Stimulated activated CD4-positive, alpha-beta T cell treated with anti-CD3 and anti-CD28 coated beads, Interleukin-4, amount 100 ng/mL, for 4 hours (primary cell): ENCODE measurements at regions not wholly inside any gene's neighbourhood (a gene's known extent, or its start where the extent isn't known, plus 50 kb on each side); places are given as distances from the start of the nearest gene placed in this dataset.
"Not testable (repeated sequence)": the region's sequence is repeated elsewhere in the genome, so short reads cannot be mapped to it uniquely, and the experiment has no call there.

Experiments used
- DNase-seq, 2 experiments: peaks; one replicate each; pipeline ENCODE4 v3.0.0-alpha.2; 2020

DNA sequence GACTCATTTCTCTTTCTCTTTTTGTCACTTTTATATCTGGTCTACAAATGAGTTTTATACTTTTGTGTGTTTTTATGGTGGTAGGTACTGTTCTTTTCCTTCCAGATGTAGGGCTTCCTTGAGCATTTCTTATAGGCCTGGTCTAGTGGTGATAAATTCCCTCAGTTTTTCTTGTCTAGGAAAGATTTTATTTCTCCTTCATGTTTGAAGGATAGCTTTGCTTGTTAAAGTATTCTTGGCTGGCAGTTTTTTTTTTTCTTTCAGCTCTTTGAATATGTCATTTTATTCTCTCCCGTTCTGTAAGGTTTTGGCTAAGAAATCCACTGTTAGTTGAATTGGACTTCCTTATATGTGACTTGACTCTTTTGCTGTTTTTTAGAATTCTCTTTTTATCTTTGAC lies 292.7 kb downstream of the RPS24 start:
- no peak for DNase-seq

- DNase-seq, result no peak
Measured at GRCh38 chr10:78327778-78328591, 294.3 kb downstream of the RPS24 start.

GRCh38 chr10:78328592-78329404 lies 295.1 kb downstream of the RPS24 start:
- DNase-seq, result no peak

GRCh38 chr10:78330884-78331283 lies 297.2 kb downstream of the RPS24 start:
- DNase-seq, result no peak

DNA sequence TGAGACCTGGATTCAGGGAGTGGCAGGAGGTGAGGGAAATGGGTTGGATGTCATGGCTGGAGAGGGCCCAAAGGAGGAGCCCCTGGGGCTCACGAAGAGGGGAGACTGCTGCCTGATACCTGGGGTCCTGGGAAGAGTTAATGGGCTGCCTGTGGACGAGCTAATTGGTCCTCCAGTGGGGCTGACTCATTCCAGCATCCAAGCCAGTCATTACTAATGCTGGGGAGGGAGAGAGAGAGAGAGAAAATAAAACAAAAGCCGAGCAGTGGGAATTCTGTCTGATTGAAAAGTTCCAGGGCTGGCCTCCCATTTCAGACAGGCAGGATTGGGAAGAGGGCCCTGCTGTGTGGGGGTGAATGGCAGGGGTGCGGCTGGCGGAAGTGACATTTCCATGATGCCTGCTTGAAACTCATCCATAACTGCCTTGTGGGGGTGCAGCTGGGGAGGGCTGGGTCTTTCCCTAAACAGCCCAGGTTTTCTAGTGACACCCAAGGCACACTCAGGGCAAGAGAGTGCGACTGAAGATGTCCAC lies 297.8 kb downstream of the RPS24 start:
- no peak for DNase-seq

DNA sequence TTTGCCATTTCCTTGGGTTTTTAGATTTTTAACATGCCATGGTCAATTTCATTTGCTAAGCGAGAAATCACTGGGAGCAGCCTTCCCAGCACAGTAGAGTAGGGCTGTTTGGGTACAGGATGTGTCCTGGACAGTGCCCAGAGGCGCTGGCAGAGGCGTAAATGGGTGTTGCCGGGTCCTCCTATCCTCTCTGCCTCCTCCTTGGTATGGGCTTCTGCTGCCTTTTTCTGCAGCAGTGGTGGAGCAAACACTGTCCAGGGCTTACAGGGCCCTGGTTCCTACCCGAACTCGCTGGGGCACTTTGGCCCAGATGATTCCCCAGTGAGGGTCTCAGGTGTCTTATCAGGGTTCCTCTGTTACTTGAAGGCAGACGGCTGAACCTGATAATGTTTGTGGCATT lies 298.3 kb downstream of the RPS24 start:
- no peak for DNase-seq

GRCh38 chr10:78332657-78333056 lies 299.0 kb downstream of the RPS24 start:
- DNase-seq, result no peak

- no peak for DNase-seq
Measured at GRCh38 chr10:78333362-78334143, 299.9 kb downstream of the RPS24 start.

DNA sequence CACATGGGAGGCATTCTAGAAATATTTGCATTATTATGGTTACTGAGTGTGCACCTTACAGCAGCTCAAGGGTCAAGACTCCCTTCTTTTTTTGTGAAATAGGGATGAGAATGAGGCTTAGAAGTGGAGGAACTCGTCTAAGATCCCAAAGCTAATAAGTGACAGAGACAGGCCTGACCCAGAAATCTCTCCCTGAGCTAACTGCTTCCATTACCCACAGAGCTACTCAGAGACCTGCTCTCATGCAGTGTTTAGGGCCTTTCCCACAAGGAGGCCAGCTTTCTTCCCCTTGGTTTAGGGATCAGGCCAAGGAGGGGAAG lies 301.7 kb downstream of the RPS24 start:
- no peak for DNase-seq

DNA sequence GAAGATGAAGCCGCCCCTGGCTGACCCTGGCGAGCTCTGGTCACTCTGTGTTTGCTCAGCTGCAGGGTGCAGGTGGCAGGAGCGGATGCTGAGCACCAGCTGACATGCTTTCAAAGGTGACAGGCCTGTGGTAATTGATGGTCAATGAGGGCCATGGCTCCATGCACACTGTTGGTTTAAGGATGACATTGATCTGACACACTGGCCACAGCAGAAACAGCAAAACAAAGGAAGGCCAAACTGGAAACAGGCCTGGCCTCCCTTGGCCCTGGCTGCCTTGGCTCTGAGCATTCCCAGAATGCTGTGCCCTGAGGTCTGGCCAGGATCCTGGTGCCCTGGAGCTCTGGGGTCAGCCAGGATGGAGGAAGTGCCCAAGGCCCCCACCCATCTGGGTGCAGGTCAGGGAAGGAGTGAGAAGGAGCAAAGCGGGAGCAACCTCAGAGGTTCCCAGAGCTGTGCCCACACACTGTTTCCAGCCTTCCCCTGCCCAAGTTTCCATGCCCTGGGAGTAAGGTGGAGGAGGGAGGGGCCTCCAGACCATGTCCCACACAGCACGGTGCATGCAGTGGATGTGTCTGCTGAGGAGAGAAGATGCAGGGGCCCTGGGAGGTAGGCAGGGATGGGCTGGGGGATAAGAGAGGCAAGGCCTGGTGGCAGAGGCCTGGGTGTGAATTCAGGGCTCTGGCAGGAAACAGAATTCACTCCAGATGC lies 302.2 kb downstream of the RPS24 start:
- no peak for DNase-seq

- no peak for DNase-seq
Measured at GRCh38 chr10:78336402-78336791, 302.7 kb downstream of the RPS24 start.

DNA sequence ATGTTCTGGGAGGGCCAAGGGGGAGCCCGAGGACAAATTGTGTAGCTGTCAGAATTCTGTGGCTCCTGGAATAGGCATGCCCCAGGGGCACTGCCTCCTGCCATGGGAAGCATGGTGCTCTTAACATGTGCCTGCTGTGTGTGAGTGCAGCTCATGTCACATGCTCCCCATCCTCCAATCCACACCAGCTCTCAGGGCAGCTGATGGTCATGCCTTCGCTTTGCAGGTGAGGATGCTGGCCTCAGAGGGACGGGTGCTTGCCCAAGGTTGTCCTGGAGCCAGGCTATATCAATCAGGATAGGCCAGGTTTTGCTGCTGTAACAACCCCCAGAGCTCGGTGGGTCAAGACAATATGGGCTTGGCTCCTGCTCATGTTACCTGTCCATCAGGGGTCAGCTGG lies 303.4 kb downstream of the RPS24 start:
- DNase-seq, result no peak

DNA sequence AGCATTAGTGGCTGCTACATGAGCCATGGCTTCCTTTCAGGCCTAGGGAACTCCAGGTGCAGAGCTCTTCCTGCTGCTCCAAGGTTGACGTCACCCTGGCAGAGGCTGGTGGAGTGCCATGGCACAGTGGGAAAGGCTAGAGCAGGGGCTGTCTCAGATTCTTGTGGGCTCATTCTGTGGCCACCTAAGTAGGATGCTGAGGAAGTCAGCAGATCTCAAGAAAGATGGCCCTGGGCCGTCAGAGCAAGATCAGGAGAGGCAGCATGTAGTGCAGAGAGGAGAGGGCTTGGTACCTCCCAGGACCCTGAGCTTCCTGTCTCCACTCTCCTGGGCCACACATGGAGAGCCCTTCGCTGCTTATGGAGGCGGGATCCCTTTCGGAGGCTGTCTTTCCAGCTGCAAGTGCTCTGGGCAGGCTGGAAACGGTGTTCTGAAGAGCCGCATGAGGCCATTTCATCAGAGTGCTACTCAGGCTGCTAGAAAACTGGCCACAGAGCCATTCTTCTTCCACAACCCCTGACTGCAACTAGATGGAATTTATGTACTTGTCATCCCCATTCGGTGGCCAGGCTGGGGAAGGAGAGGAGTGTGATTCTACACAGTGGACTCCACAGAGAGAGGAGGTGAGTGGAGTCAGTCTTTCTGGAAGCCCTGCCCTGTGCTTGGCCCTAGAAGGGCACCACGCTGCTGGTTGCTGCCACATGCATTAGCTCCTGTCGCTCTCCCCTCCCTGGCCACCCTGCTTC lies 304.2 kb downstream of the RPS24 start:
- no peak for DNase-seq

DNA sequence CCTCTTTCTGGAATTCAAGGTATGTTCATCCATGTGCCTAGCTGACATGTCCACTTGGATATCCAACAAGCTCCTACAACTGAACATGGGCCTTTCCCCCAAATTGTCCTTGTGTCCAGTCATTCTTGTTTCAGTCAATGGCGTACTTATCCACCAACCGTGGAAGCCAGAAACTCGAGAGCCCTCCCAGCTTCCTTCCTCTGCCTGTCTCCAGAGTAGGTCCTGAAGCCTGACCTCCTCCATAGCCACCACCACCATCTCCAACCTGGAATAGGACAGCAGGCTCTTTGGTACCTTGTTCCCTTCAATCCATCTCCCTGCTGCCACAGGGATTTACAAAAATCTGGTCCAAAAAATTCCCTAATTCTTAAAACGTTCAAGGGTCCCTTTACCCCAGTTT lies 305.1 kb downstream of the RPS24 start:
- DNase-seq, result no peak

DNA sequence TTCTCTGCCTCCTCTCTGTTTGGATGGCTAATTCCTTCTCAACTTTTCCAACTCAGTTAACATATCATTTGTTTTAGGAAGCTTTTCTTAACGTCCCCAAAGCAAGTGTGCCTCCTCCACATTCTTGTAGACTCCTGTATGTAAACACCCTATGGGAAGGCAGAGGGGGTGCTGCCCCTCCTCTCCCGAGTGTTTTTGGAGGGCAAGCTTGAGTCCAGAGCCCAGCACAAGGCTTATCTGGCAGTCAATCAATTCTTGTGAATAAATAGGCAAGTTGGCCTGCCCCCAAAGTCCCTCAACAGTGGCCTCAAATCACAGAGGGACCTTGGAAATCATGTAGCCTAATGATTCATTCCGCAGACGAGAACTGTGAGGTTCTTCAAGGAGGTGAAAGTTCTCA lies 305.6 kb downstream of the RPS24 start:
- DNase-seq, result no peak

- DNase-seq, result no peak
Measured at GRCh38 chr10:78341953-78342614, 308.4 kb downstream of the RPS24 start.

DNA sequence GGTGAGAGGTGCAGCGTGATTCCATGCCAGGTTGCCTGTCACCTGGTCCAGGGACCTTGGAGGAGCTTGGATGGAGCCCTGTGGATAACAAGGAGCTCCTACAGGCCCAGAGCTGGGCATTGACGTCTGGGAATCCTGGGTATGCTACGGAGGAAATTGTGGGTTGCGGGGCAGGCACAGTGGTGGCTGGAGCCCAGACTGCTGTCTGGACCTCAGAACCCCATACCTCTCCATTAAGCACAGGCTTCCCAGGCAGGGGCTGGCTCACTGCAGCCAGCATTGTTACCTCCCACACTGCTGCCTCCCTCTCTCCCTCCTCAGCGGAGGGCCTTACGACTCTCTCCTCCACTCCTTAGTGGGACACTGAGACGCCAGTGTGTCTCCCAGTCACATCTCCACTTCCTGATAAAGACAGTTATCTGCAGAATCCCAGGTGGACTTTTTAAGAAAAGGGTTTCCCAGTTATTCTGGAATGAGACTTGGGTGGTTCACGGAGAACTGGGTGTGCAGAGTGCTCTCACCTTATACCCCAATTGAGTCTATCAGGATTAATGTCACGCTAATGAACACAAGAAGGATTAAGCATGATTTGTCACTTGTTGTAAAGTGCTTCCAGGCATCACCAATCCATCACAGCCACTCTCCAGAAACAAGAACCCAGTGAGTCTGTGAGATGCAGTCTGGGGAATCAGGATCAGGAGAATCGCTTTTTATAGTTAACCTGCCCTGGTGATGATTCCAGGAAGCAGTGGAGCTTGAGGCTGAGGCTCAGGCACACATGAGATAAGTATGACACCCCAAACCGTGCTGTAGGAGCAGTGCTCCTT lies 309.4 kb downstream of the RPS24 start:
- DNase-seq, result no peak

- DNase-seq, result not testable (repeated sequence)
Measured at GRCh38 chr10:78344257-78344656, 310.6 kb downstream of the RPS24 start.

DNA sequence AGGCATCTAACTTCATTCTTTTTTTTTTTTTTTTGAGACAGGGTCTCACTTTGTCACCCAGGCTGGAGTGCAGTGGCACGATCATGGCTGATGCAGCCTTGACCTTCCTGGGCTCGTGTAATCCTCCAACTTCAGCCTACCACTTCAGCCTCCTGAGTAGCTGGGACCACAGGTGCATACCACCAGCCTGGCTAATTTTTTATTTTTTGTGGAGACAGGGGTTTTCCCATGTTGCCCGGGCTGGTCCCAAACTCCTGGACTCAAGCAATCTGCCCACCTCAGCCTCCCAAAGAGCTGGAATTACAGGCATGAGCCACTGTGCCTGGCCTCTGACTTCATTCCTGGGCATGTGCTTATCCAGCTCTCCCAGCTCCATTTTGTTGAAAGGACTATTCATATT lies 311.9 kb downstream of the RPS24 start:
- not testable (repeated sequence) for DNase-seq

GRCh38 chr10:78346721-78347120 lies 313.1 kb downstream of the RPS24 start:
- DNase-seq, result no peak
